HG03342 (cell line): ENCODE measurements at regions not wholly inside any gene's neighbourhood (a gene's known extent, or its start where the extent isn't known, plus 50 kb on each side); places are given as distances from the start of the nearest gene placed in this dataset.
"Not testable (repeated sequence)": the region's sequence is repeated elsewhere in the genome, so short reads cannot be mapped to it uniquely, and the experiment has no call there.

ENCODE experiments used
- ATAC-seq: cut with Tn5 transposase; IDR thresholded peaks from one replicate; pipeline ENCODE4 v1.9.1; 2021; ENCODE audit warnings: mild to moderate bottlenecking, moderate library complexity; ENCODE audit not compliant: unreplicated experiment

DNA sequence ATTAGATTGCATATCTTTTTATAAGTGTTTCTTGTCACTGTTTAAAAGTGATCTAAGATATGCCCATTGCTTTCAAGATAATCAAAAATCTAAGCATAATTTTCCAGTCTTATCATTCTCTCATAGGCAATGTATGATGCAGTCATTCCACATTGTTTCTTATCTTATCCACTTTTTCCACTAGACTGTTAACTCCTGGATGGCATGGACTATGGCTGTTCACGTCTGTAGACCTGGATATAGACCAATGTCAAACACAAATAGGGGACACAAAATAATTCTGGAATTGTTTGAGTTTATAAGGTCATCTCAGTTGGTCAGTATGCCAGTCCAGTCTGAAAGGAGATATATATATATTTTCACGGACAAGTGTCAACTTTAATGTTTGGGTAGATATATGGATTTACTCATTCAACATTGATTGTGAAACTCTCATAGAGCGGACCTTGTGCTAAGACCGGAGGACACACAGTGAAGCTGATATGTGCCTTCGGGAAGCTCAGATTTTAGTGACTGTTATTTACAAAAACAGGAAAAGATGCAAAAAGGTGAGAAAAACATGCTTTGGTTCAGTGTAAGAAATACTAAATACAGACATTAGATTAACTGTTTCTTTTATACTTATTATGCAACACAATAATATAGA, 689.4 kb upstream of the SLC8A1 start:
- ATAC-seq: no peak

GRCh38 chr2:41142478-41142877, 690.6 kb upstream of the SLC8A1 start:
- ATAC-seq: no peak

DNA sequence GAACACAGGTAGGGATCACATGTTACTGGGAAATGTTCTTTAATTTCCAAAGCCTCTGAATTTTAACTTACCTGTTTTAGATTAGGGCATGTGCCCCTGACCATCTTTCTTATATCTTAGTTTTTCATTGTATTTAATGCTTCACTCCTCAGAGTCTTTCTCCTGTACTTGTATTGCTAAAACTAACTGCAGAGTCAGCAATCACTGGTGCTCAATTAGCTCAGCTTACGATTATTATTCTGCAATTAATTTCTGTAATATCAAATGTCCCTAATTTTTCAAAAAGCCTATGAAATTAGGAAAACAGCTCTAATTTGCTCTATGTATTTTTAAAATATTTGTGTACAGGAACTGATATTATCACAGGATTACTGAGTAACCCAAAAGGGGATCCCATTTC, 693.2 kb upstream of the SLC8A1 start:
- ATAC-seq: no peak

GRCh38 chr2:41149054-41149453, 697.2 kb upstream of the SLC8A1 start:
- ATAC-seq: no peak

DNA sequence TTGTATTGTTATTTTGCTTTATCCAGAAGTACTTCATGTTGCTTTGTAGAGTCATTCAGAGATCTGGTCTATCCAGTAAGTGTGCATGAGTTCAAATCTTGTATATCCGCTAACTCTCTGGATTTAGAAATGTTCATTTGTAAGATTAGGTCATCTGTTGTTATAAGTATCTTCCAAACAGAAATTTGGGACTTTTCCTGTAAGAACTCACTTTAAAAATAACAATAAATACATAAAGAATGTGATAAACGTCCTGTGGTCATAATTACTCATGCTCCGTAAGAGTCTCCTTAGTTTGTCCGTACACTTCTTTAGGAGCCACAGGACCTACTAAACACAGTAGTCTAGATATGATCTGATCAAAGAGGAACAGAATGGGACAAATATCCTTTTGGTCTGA, 699.9 kb upstream of the SLC8A1 start:
- ATAC-seq: no peak

GRCh38 chr2:41152318-41152717, 700.4 kb upstream of the SLC8A1 start:
- ATAC-seq: no peak

- no peak for ATAC-seq
Measured at GRCh38 chr2:41160439-41160838, 708.5 kb upstream of the SLC8A1 start.

- ATAC-seq: no peak
Measured at GRCh38 chr2:41167014-41167413, 715.1 kb upstream of the SLC8A1 start.

GRCh38 chr2:41169744-41170143, 717.9 kb upstream of the SLC8A1 start:
- ATAC-seq: no peak

- ATAC-seq: no peak
Measured at GRCh38 chr2:41170589-41170988, 718.7 kb upstream of the SLC8A1 start.

DNA sequence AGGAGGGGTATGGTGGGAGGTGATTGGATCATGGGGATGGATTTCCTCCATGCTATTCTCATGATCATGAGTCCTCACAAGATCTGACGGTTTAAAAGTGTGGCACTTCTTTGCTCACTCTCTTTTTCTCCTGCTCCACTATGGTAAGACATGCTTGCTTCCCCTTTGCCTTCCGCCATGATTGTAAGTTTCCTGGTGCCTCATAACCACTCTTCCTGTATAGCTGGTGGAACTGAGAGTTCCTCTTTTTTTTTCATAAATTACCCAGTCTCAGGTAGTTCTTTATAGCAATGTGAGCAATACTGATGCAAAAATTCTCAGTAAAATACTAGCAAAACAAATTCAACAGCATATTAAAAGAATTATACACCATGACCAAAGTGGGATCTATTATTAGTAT, 728.5 kb upstream of the SLC8A1 start:
- no peak for ATAC-seq

GRCh38 chr2:41182961-41183360, 731.1 kb upstream of the SLC8A1 start:
- no peak for ATAC-seq

- ATAC-seq: no peak
Measured at GRCh38 chr2:41187376-41188122, 735.7 kb upstream of the SLC8A1 start.

DNA sequence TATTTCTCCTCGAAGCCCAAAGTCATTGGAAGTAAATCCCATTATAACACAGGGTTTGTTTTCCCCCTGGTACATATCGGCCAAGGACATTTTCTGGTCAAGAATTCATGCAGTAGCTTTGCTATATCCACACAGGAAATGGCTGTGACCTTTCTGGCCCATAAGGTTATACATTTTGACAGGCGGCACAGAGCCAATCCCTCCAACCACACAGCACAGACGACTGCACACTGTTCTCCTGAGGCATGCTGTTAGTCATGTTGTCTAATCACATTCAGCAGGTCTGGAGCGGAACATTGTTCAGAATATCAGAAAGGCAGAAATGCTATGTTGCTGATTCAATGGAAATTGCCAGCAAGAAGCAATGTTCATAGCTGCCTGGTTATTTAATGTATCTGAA, 742.3 kb upstream of the SLC8A1 start:
- no peak for ATAC-seq

- no peak for ATAC-seq
Measured at GRCh38 chr2:41197781-41198180, 745.9 kb upstream of the SLC8A1 start.

- ATAC-seq: no peak
Measured at GRCh38 chr2:41199334-41199733, 747.4 kb upstream of the SLC8A1 start.

- no peak for ATAC-seq
Measured at GRCh38 chr2:41204315-41204714, 752.4 kb upstream of the SLC8A1 start.

DNA sequence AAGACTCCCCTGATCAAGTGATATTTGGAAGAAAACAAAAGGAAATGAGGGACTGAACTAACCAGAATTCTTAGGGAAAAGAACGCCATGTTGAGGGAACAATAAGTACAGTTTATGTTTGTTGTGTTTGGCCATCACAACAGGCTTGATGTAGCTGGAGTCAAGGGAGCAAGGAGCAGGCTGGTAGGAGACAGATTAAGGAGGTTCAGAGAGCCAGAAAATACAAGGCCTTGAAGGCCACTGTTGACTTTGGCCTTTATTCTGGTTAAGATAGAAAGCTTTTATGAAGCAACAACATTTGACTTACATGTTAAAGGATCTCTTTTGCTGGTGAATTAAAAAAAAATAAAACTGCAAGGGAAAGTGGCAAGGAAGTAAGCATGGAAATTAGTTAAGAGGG, 754.1 kb upstream of the SLC8A1 start:
- no peak for ATAC-seq

DNA sequence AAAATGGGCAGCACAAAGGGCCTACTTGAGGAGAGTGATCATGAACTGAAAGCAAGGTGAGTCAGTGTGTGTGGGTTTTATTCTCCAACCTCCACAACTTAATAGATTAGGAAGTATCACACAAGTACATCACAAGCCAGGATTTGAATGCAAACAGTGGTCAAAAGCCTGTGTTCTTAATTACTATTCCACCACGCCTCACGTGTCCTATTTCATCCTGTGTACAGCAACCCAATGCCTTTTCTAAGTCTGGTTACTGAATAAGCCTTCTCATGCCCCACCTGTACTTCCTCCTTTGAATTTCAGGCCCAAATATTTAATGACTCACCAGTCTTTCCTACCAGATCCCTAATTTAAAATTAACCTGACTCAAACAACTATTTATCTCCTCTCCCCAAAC, 755.7 kb upstream of the SLC8A1 start:
- ATAC-seq: no peak

- not testable (repeated sequence) for ATAC-seq
Measured at GRCh38 chr2:41210030-41210429, 758.1 kb upstream of the SLC8A1 start.

- ATAC-seq: no peak
Measured at GRCh38 chr2:41216978-41217377, 765.1 kb upstream of the SLC8A1 start.

DNA sequence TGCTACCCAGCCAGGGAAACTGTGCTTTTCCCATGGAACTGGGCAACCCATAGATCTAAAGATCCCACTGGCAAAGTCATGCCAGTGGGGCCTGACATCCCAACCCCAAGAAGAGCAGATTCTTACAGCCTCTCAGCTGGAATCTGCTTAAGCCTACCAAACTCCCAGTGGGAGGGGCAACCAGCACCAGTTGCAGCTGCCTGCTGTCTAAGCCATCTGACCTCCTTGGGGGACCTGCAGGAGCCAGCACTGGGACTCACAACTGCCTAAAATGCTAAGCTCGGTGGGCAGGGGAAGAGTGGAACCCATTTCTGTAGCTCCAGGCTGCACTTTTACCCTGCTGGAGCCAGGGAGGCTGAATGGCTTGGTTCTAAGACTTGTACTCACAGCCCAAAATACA, 770.7 kb upstream of the SLC8A1 start:
- no peak for ATAC-seq

GRCh38 chr2:41234093-41234492, 782.2 kb upstream of the SLC8A1 start:
- no peak for ATAC-seq
